Skeletal muscle cell (primary cell): ENCODE measurements at regions not wholly inside any gene's neighbourhood (a gene's known extent, or its start where the extent isn't known, plus 50 kb on each side); places are given as distances from the start of the nearest gene placed in this dataset.

Experiments used
- DNase-seq: peaks from one replicate; pipeline ENCODE4 v3.0.0-alpha.2; 2010; ENCODE audit warnings: low read depth
- H3K4me3 ChIP-seq: 2 replicates; pipeline ENCODE4 v1.5.1; 2011; ENCODE audit warnings: low read depth, mild to moderate bottlenecking, control low read depth, low read length, moderate library complexity

- DNase-seq, result no peak
- no peak overlapping the region for H3K4me3 ChIP-seq
Observed at GRCh38 chr4:36872679-36873078, 371.9 kb upstream of the NWD2 start.

DNA sequence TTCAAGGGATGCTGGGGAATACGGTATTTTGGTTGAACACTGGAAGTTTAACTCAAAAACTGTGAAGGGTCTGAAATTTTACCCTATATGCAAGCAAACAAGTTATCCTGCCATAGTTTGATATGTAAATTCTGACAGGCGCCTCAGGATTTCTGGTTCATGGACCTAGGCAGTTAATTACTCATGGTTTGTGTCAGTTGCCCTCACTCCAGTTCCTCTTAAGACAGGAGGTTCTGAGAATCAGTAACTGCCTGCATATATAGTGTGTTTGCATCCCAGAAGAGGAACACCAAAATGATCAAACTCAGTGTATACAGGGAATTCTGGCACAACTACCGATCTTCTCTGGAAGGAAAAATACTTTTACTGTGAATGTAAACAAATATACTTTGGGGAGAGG is 360.4 kb upstream of the NWD2 start:
- DNase-seq, result no peak
- H3K4me3 ChIP-seq, result no peak overlapping the region

GRCh38 chr4:36891971-36892370 is 352.6 kb upstream of the NWD2 start:
- no peak overlapping the region for H3K4me3 ChIP-seq
- no peak for DNase-seq

DNA sequence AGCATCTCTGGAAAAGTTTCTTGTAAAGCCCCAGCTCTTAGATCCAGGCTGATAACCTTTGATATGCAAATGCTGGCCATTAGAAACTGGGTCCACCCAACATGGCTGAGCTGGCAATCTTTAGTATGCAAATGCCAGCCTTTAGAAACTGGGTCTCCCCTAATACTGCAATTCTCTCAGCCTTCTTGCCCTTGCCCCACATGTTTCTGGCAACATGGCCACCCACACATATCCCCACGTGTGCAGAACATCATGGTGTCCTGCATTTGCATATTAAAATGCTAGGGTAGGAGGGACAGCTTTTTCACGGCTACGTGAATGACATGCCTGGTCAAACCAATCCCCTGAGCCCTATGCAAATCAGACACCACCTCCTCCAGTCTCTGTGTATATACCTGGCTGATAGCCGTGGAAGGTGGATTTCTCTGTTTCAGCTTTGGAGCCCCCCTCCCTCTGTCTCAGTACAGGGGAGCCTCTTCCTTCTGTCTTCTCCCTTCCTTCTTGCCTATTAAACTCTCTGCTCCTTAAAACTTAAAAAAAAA is 344.0 kb upstream of the NWD2 start:
- H3K4me3 ChIP-seq, result no peak overlapping the region
- no peak for DNase-seq

DNA sequence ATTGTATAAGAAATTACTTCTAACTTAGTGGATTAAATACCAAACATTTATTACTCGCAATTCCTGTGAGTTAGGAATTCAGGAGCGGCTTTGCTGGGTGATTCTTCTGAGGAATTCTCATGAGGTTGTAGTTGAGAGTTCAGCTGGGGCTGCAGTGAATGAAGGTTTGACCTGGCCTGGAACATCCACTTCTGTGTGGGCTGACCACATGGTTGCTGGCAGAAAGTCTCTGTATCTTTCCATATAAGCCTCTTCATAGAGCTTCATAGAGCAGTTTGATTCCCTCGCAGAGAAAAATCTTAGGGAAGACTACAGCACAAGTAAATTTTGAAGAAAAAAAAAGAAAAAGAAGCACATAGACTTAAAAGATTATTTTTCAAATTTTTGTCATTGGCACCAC is 339.7 kb upstream of the NWD2 start:
- no peak overlapping the region for H3K4me3 ChIP-seq
- DNase-seq, result no peak

- H3K4me3 ChIP-seq, result no peak overlapping the region
- no peak for DNase-seq
Observed at GRCh38 chr4:36914106-36914505, 330.4 kb upstream of the NWD2 start.

DNA sequence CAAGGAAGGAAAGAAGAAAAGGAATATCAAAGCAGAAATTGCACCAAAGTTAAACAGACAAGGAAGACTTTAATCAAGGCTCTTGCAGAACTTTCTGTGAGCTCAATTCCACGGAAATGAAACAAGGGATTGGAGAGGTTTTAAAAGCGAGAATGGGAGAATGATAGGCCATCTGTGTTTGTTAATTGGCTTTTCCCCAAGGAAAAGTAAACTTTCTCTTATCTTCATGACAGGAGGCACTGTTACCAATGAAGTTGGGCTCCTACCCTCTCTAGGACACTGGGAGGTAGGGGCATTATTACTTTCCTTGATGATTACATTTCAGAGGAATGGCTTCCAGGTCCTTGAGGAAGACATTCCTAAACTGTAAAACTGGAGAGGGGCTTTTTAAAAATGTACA is 328.8 kb upstream of the NWD2 start:
- no peak overlapping the region for H3K4me3 ChIP-seq
- DNase-seq, result no peak

DNA sequence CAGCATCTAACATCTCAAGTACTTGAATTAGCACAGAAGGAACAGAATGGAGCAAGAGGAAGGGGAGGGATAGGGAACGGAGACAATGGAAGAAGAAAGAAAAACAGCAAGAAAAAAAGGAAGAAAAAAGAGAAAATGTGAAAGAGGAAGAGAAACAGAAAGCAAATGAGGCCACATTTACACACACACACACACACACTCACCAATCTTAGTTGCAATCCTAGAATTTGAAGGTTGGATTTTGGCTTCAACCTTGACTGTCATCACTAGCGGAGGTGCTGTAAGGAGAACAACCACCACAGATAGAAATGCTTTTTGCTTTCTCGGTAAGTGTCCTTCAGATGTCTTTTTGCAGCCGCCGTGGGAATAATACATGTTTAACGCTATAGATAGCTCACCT is 327.1 kb upstream of the NWD2 start:
- no peak overlapping the region for H3K4me3 ChIP-seq

DNA sequence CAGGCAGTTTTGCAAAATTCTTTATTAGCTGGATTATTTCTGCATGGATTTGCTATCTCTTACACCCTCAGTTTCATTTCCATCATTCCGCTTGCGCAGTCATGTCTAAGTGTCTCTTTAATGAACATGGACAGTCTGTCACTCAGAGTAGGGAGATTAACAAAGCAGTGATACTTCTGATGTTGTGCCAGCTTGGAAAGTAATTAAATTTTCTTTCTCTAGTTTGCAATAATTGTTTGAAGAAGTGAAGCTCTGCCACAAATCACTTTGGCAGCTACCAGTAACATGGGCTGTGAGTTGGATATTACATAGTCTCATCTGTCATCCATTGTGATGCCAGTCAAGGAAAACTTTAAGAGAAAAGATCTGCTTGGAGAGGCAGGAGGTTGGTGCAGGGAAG is 324.8 kb upstream of the NWD2 start:
- no peak overlapping the region for H3K4me3 ChIP-seq
- DNase-seq, result no peak

More for the DNA sequence above, 327.1 kb upstream of the NWD2 start:
- DNase-seq, result no peak

DNA sequence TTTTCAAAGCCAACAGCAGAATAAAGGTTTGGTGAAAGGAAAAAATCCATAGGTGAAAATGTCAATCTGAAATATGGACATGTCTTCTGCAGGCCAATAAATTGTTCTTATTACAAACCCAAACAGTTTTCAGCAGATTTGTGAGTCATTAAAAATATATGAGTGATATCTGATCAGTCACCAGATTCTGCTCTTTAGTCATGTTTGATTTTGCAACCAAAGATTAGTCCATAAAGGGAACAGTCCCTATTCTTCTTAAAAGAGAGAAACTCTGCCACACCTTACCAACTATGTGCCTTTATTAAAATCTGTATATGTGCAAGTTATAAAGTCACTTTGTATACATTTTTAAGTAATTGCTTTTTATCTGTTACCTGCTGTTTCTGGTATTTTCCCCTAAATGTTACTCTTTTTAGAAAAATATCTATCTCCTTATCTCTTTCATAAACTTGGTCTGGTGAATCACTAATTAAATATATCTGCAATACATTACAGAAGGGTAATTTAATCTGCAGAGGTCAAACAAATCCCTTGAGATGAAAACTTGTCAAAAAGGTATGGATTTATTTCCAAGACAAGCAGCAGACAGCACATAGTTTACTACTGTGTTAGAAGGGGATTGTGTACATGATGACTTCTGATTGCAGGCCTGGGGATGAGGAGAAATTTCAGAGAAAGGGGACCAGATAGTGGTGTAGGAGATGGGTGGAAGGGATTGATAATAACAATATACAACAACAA is 322.9 kb upstream of the NWD2 start:
- DNase-seq, result no peak

DNA sequence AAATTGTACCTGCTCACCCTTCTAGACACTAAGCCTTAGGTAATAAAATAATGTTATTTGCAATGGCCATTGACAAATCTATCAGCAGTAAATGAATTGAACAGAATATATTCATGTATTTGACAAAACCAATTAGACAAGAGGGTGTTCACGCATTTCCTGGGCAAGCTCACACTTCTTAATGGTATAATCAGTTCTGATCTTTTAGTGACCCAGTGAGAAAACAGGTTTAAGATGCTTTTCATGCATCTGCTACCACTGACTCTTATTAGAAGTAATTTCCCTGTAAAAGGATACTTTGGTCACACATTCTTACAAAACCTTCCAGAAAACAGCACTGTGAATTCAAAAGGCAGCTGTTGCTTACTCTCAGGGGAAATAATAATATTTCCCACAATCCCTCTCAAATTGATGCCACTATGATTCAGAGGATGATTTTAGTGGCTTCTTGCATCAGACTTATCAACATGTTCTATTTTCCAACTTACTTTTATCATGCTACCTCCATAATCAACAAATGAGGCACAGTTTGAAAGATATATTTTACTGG is 313.9 kb upstream of the NWD2 start:
- no peak overlapping the region for H3K4me3 ChIP-seq
- peak; percentile 20 for DNase-seq

More for the DNA sequence above, 322.9 kb upstream of the NWD2 start:
- no peak overlapping the region for H3K4me3 ChIP-seq

GRCh38 chr4:36944232-36944631 is 300.3 kb upstream of the NWD2 start:
- no peak overlapping the region for H3K4me3 ChIP-seq
- no peak for DNase-seq

GRCh38 chr4:36961420-36961819 is 283.1 kb upstream of the NWD2 start:
- DNase-seq, result no peak
- H3K4me3 ChIP-seq, result no peak overlapping the region

DNA sequence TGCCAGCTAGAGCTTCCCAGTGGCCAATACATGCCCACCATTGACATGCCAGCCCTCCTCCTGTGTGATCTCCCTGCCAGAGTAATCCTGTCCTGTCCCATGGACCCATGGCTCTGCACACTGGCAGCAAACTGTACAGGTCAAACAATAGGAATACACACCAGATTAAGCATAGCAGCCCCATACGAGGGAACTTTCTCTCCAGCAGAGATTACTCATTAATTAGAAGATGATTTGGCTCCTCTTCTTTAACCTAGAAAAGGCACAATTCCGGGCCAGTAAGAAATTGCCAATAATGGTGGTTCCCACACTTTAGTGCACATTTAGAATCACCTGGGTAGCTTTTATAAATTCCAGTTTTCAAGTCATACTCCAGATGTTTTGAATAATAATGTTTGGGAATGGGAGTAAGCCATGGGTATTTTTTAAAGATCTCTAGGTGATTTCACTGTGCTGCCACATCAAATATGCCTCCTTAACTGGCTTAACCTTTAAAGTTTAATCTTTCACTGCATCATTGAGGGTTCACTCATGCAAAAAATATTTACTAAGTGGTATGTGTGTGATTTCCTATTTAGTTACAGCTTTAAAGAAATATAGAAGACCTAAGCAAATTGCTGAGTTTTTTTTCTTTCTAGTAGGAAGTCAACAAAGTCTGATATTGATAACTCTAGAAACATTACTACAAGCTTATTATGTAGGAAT is 277.6 kb upstream of the NWD2 start:
- no peak overlapping the region for H3K4me3 ChIP-seq

DNA sequence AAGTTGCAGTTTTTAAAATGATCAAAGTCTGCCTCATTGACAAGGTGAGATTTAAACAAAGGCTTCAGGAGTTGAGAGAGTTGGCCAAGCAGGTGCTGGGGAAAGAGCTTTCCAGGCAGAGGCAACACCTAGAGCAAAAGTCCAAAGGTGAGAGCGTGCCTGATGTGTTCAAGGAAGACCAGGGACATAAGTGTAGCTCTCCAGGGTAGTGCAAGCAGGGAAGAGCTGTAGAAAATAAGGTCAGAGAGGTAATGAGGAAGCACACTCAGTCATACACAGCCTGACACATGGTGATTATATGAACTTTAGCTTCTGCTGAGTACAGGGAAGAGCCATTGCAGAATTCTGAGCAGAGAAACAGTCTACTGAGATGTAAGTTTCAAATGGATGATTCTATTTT is 265.0 kb upstream of the NWD2 start:
- DNase-seq, result no peak
- no peak overlapping the region for H3K4me3 ChIP-seq

More for the DNA sequence above, 277.6 kb upstream of the NWD2 start:
- DNase-seq, result no peak

GRCh38 chr4:36990128-36990872 is 254.2 kb upstream of the NWD2 start:
- H3K4me3 ChIP-seq, result no peak overlapping the region

GRCh38 chr4:36997727-36998126 is 246.8 kb upstream of the NWD2 start:
- DNase-seq, result no peak
- no peak overlapping the region for H3K4me3 ChIP-seq

More at GRCh38 chr4:36990128-36990872, 254.2 kb upstream of the NWD2 start:
- DNase-seq, result no peak

- no peak for DNase-seq
- no peak overlapping the region for H3K4me3 ChIP-seq
Observed at GRCh38 chr4:37000281-37000680, 244.3 kb upstream of the NWD2 start.

DNA sequence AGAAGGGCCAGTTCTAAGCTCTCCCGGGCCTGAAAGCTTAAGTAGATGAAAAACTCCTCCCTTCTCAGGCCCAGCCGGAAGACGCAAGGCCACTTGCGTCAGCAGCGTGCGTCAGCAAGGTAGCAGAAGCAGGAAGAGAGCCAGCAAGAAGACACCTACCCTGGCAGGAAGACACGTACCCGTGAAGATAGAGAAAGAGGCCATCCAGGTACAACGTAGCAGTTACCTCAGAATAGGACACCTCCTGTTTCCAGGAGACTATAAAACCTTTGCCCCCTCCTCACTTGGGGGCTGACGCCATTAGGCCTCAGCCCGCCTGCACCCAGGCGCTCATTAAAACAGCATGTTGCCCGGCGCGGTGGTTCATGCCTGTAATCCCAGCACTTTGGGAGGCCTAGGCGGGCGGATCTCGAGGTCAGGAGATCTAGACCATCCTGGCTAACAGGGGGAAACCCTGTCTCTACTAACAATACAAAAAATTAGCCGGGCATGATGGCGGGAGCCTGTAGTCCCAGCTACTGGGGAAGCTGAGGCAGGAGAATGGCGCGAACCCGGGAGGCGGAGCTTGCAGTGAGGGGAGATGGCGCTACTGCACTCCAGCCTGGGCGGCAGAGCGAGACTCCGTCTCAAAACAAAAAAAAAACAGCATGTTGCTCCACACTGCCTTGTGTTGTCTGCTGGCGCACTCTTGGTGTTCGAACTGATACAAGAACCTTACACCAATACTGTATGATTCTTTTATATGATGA is 242.7 kb upstream of the NWD2 start:
- H3K4me3 ChIP-seq, result no peak overlapping the region
- no peak for DNase-seq
